ENCODE measurements at regions not wholly inside any gene's neighbourhood (a gene's known extent, or its start where the extent isn't known, plus 50 kb on each side); places are given as distances from the start of the nearest gene placed in this dataset.

DNA sequence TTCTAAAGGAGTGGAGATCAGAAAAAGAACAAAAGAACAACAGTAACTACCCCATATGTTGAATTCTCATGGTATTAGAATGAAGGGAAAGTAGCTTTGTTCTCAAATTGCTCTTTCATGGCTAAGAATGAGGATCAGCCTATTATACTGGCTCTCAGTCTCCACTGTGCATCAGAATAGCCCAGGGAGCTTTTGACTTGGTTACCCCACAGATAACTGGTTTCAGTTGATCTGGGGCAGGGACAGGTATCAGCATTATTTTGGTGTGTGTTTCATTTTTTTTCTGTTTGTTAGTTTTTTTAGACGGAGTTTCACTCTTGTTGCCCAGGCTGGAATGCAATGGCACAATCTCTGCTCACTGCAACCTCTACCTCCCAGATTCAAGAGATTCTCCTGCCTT, 311.7 kb upstream of the TLE3 start:
- TF ChIP-seq RAD21 (IDR thresholded peaks at IDR 0.05; ENCODE audit: low read depth) (no peak), EGR1 (IDR thresholded peaks at IDR 0.05) (no peak), ZBTB7A (IDR thresholded peaks at IDR 0.05; ENCODE audit: low read depth) (no peak), FOXM1 (IDR thresholded peaks at IDR 0.05; ENCODE audit: borderline replicate concordance, low read depth) (no peak), TAF1 (IDR thresholded peaks at IDR 0.05; ENCODE audit: low read depth) (no peak), NFIC (IDR thresholded peaks at IDR 0.05) (no peak), TCF12 (IDR thresholded peaks at IDR 0.05; ENCODE audit: low read depth) (no peak), YY1 (IDR thresholded peaks at IDR 0.05; ENCODE audit: low read depth) (no peak), CREB1 (IDR thresholded peaks at IDR 0.05; ENCODE audit: low read depth) (no peak), TEAD4 (IDR thresholded peaks at IDR 0.05) (no peak), EP300 (IDR thresholded peaks at IDR 0.05; ENCODE audit: borderline replicate concordance) (no peak)
- TF ChIP-seq, protein P1, sequence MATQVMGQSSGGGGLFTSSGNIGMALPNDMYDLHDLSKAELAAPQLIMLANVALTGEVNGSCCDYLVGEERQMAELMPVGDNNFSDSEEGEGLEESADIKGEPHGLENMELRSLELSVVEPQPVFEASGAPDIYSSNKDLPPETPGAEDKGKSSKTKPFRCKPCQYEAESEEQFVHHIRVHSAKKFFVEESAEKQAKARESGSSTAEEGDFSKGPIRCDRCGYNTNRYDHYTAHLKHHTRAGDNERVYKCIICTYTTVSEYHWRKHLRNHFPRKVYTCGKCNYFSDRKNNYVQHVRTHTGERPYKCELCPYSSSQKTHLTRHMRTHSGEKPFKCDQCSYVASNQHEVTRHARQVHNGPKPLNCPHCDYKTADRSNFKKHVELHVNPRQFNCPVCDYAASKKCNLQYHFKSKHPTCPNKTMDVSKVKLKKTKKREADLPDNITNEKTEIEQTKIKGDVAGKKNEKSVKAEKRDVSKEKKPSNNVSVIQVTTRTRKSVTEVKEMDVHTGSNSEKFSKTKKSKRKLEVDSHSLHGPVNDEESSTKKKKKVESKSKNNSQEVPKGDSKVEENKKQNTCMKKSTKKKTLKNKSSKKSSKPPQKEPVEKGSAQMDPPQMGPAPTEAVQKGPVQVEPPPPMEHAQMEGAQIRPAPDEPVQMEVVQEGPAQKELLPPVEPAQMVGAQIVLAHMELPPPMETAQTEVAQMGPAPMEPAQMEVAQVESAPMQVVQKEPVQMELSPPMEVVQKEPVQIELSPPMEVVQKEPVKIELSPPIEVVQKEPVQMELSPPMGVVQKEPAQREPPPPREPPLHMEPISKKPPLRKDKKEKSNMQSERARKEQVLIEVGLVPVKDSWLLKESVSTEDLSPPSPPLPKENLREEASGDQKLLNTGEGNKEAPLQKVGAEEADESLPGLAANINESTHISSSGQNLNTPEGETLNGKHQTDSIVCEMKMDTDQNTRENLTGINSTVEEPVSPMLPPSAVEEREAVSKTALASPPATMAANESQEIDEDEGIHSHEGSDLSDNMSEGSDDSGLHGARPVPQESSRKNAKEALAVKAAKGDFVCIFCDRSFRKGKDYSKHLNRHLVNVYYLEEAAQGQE (IDR thresholded peaks at IDR 0.05; ENCODE audit: low read depth): no peak
- TF ChIP-seq, protein P2, sequence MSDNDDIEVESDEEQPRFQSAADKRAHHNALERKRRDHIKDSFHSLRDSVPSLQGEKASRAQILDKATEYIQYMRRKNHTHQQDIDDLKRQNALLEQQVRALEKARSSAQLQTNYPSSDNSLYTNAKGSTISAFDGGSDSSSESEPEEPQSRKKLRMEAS (IDR thresholded peaks at IDR 0.05): no peak

DNA sequence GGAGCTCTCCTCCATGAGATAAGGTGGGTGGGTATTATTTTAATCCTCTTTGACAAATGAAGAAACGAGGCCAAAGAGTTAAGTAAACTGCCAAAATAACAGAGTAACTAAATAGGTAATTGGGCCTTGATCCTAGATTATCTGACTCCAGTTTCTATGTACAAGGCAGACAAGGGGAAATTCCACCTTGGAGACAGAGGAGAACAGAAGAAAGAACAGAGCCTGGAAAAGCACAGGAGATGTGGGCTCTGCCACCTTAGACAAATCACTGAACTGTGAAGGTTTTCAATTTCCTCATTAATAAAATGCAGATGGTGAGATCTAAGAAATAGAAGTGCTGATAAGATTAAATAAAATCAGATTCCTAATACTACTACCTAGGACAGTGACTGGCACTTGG, 310.2 kb upstream of the TLE3 start:
- TF ChIP-seq TAF1 (IDR thresholded peaks at IDR 0.05; ENCODE audit: low read depth) (no peak), CEBPB (IDR thresholded peaks at IDR 0.05) (no peak), EP300 (IDR thresholded peaks at IDR 0.05; ENCODE audit: borderline replicate concordance) (no peak)

DNA sequence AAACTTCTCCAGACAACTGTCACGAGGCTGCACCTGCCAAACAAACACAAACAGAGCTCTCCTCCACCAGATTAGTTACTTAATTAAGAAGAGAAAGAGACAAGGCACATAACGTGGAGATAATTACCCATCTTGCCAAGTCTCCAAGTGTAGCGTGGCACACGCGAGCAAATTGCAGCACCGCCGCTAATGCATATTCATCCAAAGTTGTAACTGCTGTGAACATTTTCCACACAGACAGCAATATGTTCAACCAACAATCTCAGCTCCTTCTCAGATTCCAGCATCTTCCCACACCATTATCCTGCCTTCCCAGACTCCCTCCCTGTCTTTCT, 309.6 kb upstream of the TLE3 start:
- TF ChIP-seq TCF12 (IDR thresholded peaks at IDR 0.05; ENCODE audit: low read depth) (no peak), ZBTB7A (IDR thresholded peaks at IDR 0.05; ENCODE audit: low read depth) (no peak), TAF1 (IDR thresholded peaks at IDR 0.05; ENCODE audit: low read depth) (no peak), RAD21 (IDR thresholded peaks at IDR 0.05; ENCODE audit: low read depth) (no peak)
- TF ChIP-seq, protein P3, sequence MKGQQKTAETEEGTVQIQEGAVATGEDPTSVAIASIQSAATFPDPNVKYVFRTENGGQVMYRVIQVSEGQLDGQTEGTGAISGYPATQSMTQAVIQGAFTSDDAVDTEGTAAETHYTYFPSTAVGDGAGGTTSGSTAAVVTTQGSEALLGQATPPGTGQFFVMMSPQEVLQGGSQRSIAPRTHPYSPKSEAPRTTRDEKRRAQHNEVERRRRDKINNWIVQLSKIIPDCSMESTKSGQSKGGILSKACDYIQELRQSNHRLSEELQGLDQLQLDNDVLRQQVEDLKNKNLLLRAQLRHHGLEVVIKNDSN (IDR thresholded peaks at IDR 0.05): no peak

DNA sequence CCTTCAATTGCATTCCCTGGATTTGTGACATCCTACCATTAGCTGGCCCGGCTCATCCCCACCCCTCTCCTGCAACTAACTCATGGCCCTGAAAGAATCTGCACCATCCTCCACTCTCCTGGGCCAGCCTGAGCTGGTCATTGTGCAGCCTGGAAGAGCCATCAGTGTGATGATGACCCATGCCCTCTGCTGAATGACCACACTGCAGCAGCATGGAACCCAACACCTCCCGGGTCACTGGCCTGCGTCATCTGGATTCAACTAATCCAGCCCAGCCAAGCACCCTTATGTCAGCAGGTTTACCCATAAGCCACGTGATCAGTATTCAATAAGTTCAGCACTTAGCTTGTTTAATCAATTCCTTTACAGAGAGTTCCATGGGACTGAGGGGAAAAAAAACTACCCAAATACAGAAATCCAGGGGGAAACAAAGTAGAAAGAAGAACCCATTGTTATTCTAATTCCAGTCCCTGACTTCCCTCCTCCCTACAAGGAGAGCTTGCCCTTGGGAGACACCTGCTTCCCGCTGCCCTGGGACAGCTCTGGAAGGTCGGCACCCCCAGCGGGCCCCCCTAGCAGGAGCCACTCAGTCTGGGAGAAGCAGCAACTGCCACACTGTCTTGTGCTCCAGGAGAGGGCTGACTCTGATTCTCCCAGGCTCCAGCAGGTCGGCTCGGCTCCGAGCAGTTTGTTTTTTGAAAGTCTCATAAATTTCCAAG, 309.1 kb upstream of the TLE3 start:
- TF ChIP-seq, protein P3 (IDR thresholded peaks at IDR 0.05): no peak
- TF ChIP-seq TCF12 (IDR thresholded peaks at IDR 0.05; ENCODE audit: low read depth) (no peak), EGR1 (IDR thresholded peaks at IDR 0.05) (no peak), RAD21 (IDR thresholded peaks at IDR 0.05; ENCODE audit: low read depth) (no peak)
- TF ChIP-seq, protein P1 (IDR thresholded peaks at IDR 0.05; ENCODE audit: low read depth): no peak

DNA sequence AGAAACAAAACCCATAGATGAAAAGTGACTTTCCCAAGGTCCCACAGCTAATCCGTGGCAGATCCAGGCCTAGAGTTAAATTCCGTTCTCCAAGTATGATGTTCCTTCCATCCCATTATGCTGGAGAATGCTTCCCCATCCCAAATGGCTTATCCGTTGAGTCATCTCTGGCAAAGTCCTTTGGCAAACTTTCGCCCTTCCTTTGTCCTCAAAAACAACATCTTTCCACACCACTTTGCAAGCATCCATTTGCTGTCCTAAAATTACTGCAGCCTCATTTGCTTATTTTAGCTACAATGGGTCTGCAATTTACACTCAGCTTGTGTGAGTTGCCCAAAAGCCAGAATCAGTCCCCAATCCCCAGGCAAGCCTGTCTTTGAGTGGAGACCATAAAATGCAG, 304.0 kb upstream of the TLE3 start:
- TF ChIP-seq, protein P1 (IDR thresholded peaks at IDR 0.05; ENCODE audit: low read depth): no peak
- TF ChIP-seq, protein P2 (IDR thresholded peaks at IDR 0.05): no peak
- TF ChIP-seq FOXM1 (IDR thresholded peaks at IDR 0.05; ENCODE audit: borderline replicate concordance, low read depth): no peak
- no peak for TF ChIP-seq EGR1 (IDR thresholded peaks at IDR 0.05)
- TF ChIP-seq TCF12 (IDR thresholded peaks at IDR 0.05; ENCODE audit: low read depth): no peak
- TF ChIP-seq, protein P3 (IDR thresholded peaks at IDR 0.05): no peak
- no peak for TF ChIP-seq ZBTB7A (IDR thresholded peaks at IDR 0.05; ENCODE audit: low read depth)
- no peak for TF ChIP-seq RAD21 (IDR thresholded peaks at IDR 0.05; ENCODE audit: low read depth)
- TF ChIP-seq TEAD4 (IDR thresholded peaks at IDR 0.05): no peak
- TF ChIP-seq CEBPB (IDR thresholded peaks at IDR 0.05): no peak
- no peak for TF ChIP-seq TAF1 (IDR thresholded peaks at IDR 0.05; ENCODE audit: low read depth)

Measured in Ishikawa (cell line).